Cardiac muscle cell (in vitro differentiated cells and primary cell): ENCODE measurements at regions not wholly inside any gene's neighbourhood (a gene's known extent, or its start where the extent isn't known, plus 50 kb on each side); places are given as distances from the start of the nearest gene placed in this dataset.
A peak's percentile ranks its signal among the peaks of the same experiment; 100 is the strongest.

Experiments
- DNase-seq, 2 donors: peaks; one replicate each; pipeline versions ENCODE4 v3.0.0 to v3.0.0-alpha.2; 2010 to 2017; ENCODE audit warnings: low read depth in 1 of 2, low spot score in 1 of 2
- H3K27ac ChIP-seq: fragments of 200-600 bp; sonication (generic); 2 replicates; pipeline ENCODE4 v1.5.1; 2016
- H3K27me3 ChIP-seq: fragments of 200-600 bp; sonication (generic); 2 replicates; pipeline ENCODE4 v1.6.0; 2016; ENCODE audit warnings: control low read depth
- H3K36me3 ChIP-seq: fragments of 200-600 bp; sonication (generic); 2 replicates; pipeline ENCODE4 v1.5.1; 2016; ENCODE audit warnings: control low read depth
- H3K4me1 ChIP-seq: fragments of 200-600 bp; sonication (generic); 2 replicates; pipeline ENCODE4 v1.8.1; 2017; ENCODE audit warnings: low read depth, mild to moderate bottlenecking, mixed run types
- H3K4me3 ChIP-seq: fragments of 200-600 bp; sonication (generic); 2 replicates; pipeline ENCODE4 v1.5.1; 2016; ENCODE audit warnings: mild to moderate bottlenecking
- H3K9me3 ChIP-seq: fragments of 200-600 bp; sonication (generic); 2 replicates; pipeline ENCODE4 v1.5.1; 2017; ENCODE audit warnings: low read depth, mild to moderate bottlenecking, control low read depth
- TF ChIP-seq, protein P1 (sequence below): IDR thresholded peaks from 2 replicates; pipeline ENCODE4 v1.5.1; 2012; ENCODE audit warnings: low read depth, mild to moderate bottlenecking, low read length

DNA sequence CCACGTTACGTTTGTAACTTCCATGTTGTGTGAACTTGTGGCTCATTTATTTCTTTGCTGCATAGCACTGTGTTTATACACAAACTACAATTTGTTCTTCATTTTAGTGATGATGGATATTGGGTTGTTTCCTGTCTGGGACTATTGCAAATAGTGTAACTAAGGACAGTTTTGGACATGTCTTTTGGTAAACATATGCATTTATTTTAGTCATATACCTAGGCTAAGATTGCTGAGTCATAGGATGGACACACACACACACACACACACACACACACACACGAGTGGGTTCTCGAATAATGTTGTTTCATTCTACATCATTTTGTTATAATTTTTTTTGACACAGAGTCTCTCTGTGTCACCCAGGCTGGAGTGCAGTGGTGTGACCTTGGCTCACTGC is 123.5 kb upstream of the CAND1 start:
- Histone ChIP-seq H3K9me3 (no peaks in the 10 kb centered on the region), H3K27me3 (no peaks in the 10 kb centered on the region), H3K27ac (no peak overlapping the region), H3K36me3 (no peaks in the 10 kb centered on the region), H3K4me1 (no peaks in the 10 kb centered on the region), H3K4me3 (no peak overlapping the region)
- TF ChIP-seq, protein P1, sequence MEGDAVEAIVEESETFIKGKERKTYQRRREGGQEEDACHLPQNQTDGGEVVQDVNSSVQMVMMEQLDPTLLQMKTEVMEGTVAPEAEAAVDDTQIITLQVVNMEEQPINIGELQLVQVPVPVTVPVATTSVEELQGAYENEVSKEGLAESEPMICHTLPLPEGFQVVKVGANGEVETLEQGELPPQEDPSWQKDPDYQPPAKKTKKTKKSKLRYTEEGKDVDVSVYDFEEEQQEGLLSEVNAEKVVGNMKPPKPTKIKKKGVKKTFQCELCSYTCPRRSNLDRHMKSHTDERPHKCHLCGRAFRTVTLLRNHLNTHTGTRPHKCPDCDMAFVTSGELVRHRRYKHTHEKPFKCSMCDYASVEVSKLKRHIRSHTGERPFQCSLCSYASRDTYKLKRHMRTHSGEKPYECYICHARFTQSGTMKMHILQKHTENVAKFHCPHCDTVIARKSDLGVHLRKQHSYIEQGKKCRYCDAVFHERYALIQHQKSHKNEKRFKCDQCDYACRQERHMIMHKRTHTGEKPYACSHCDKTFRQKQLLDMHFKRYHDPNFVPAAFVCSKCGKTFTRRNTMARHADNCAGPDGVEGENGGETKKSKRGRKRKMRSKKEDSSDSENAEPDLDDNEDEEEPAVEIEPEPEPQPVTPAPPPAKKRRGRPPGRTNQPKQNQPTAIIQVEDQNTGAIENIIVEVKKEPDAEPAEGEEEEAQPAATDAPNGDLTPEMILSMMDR: no peak
- DNase-seq: no peak

DNA sequence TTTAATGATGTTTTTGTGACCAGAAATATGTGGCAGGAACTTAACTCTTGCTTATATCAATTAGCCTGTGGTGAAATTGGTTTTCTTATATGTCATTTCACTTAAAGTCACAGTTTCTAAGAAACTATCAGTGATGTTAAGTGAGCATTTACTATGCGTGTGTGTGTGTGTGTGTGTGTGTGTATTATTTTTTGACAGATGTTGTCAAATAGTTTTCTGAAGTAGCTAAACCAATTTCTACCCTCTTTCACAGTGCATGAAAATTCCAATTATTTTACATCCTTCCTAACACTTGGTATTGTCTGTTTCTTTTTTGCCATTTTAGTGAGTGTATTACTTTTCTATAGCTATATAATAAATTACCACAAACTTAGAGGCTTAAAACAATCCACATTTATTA is 122.1 kb upstream of the CAND1 start:
- H3K9me3 ChIP-seq: no peaks in the 10 kb centered on the region
- TF ChIP-seq, protein P1: no peak
- peaks cover 2% of the 10 kb centered on the region for H3K4me1 ChIP-seq
- no peak overlapping the region for H3K27ac ChIP-seq
- no peaks in the 10 kb centered on the region for H3K36me3 ChIP-seq
- no peak for DNase-seq
- no peak overlapping the region for H3K4me3 ChIP-seq
- peaks cover 4% of the 10 kb centered on the region for H3K27me3 ChIP-seq

DNA sequence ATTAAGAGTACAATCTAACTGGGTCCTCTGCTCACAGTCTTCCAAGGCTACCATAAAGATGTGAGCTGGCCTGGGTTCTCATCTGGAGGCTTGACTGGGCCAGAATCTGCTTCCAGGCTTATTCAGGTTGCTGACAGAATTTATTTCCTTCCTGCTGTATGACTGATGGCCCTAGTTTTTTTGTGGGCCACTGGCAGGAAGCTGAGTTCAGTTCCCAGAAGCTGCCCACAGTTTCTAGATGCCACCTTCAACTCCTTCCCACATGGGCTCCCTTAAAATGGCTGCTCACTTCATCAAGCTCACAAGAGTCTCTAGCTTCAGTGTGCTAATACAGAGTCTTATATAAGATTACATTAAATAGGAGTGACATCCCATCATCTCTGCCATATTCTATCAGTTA is 121.7 kb upstream of the CAND1 start:
- no peak for DNase-seq
- no peak overlapping the region for H3K4me3 ChIP-seq
- H3K27ac ChIP-seq: no peak overlapping the region
- H3K4me1 ChIP-seq: peaks cover 6% of the 10 kb centered on the region
- H3K27me3 ChIP-seq: peaks cover 4% of the 10 kb centered on the region
- TF ChIP-seq, protein P1: no peak
- no peaks in the 10 kb centered on the region for H3K9me3 ChIP-seq
- no peaks in the 10 kb centered on the region for H3K36me3 ChIP-seq

DNA sequence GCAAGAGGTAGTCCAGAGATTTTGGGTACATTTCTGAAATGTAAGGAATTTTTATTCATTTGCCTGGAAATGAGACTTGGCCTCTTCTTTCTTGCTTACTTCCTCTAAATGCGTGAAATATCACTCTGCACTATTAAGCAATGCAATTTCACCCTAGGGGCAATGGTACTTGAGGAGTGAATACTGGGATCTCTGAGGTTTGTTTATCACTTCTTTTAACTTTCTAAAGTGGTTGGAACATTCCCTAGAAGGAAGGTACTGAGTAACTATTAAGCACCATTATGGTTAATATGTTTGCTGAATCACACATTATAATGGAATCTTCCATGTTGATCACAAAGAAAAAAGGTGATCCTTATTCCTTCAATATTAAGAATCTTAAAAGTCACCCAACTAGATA is 120.9 kb upstream of the CAND1 start:
- Histone ChIP-seq H3K27me3 (peaks cover 4% of the 10 kb centered on the region), H3K9me3 (no peaks in the 10 kb centered on the region), H3K4me3 (no peak overlapping the region), H3K27ac (no peak overlapping the region), H3K4me1 (peaks cover 11% of the 10 kb centered on the region), H3K36me3 (no peaks in the 10 kb centered on the region)
- no peak for DNase-seq
- TF ChIP-seq, protein P1: no peak

DNA sequence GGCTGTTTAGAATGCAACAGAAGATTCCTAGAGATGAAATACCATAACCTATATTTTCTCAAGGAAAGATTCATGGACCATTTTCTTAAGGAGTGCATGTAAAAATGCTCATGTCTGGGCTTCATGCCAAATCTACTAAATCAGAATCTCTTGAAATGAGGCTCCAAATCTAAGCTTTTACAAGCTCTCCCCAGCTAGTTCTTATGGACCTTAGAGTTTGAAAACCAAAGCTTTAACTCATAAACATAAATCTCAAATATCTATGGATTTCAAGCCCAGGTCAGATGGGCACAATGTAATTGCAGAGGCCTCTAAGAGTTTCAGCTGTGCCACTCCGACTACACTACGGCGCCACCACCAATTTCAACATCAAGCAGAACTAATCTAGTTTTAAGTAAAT is 117.3 kb upstream of the CAND1 start:
- TF ChIP-seq, protein P1: no peak
- Histone ChIP-seq H3K4me3 (no peak overlapping the region), H3K4me1 (peaks cover 11% of the 10 kb centered on the region), H3K27me3 (peaks cover 4% of the 10 kb centered on the region), H3K9me3 (no peaks in the 10 kb centered on the region), H3K27ac (no peak overlapping the region), H3K36me3 (no peaks in the 10 kb centered on the region)
- peak in 1 of 2 donors; percentile 2 for DNase-seq

- peaks cover 4% of the 10 kb centered on the region for H3K27me3 ChIP-seq
- H3K27ac ChIP-seq: peak overlapping the region; percentile 30
- DNase-seq: peak in 1 of 2 donors; percentile 25
- H3K4me3 ChIP-seq: no peak overlapping the region
- H3K36me3 ChIP-seq: no peaks in the 10 kb centered on the region
- TF ChIP-seq, protein P1: no peak
- H3K9me3 ChIP-seq: no peaks in the 10 kb centered on the region
- H3K4me1 ChIP-seq: peaks cover 11% of the 10 kb centered on the region
Observed at GRCh38 chr12:67152451-67152850, 116.7 kb upstream of the CAND1 start.
